Activated CD4-positive, alpha-beta T cell treated with anti-CD3 and anti-CD28 coated beads for 36 hours (primary cell): ENCODE measurements at regions not wholly inside any gene's neighbourhood (a gene's known extent, or its start where the extent isn't known, plus 50 kb on each side); places are given as distances from the start of the nearest gene placed in this dataset.

ENCODE experiments used
- ATAC-seq: fragments of 200-7000 bp; cut with Tn5 transposase; one replicate; pipeline ENCODE4 v1.10.0; 2021; ENCODE audit warnings: mild to moderate bottlenecking, moderate library complexity
- CTCF ChIA-PET: fragments of 350-600 bp; sonication (Branson Sonifier 250); formaldehyde crosslinking; loops from one replicate; lab custom pipeline; 2021; ENCODE audit warnings: antibody characterized with exemption; lab: Charles Lee
- POLR2A ChIA-PET: fragments of 350-600 bp; sonication (Branson Sonifier 250); formaldehyde crosslinking; loops from one replicate; lab custom pipeline; 2021; ENCODE audit warnings: antibody characterized with exemption, inconsistent platforms; lab: Charles Lee
- DNase-seq: peaks from one replicate; pipeline ENCODE4 v3.0.0-alpha.2; 2020
- H3K27ac Mint-ChIP-seq: one replicate; pipeline ENCODE4 v1.8.0; 2021; ENCODE audit warnings: mixed read lengths
- H3K27me3 Mint-ChIP-seq: one replicate; pipeline ENCODE4 v1.8.0; 2021; ENCODE audit warnings: mixed read lengths
- H3K36me3 Mint-ChIP-seq: one replicate; pipeline ENCODE4 v1.8.0; 2021; ENCODE audit warnings: low read depth, mixed read lengths
- H3K4me1 Mint-ChIP-seq: one replicate; pipeline ENCODE4 v1.8.0; 2021; ENCODE audit warnings: mixed read lengths
- H3K4me3 Mint-ChIP-seq: one replicate; pipeline ENCODE4 v1.8.0; 2021; ENCODE audit warnings: mild to moderate bottlenecking, moderate library complexity, mixed read lengths
- H3K9me3 Mint-ChIP-seq: one replicate; pipeline ENCODE4 v1.8.0; 2021; ENCODE audit warnings: low read depth, mixed read lengths
- intact Hi-C, 2 experiments: fragments of 100-400 bp; cut with DNase I in 1 of 2; cut with micrococcal nuclease in 1 of 2; formaldehyde crosslinking; loops; one replicate each; pipeline versions ENCODE4 v1.14.2 to v1.15.1; 2022 to 2024; cut with DNase I, micrococcal nuclease

GRCh38 chr9:89911721-89912604 is 307.2 kb downstream of the GADD45G start:
- no peaks in the 10 kb centered on the region for H3K27me3 Mint-ChIP-seq

GRCh38 chr9:89912605-89912953 is 307.8 kb downstream of the GADD45G start:
- intact Hi-C loops: no loop called here
- no peak overlapping the region for H3K4me3 Mint-ChIP-seq
- ChIA-PET CTCF (interaction anchor here (0.7 kb wide), 1 partner anchor 729 kb away, joined by 3 read pairs; no protein-coding TSS in a partner anchor), POLR2A (no interaction called here)
- no peak for DNase-seq
- no peak overlapping the region for H3K27ac Mint-ChIP-seq
- H3K36me3 Mint-ChIP-seq: no peaks in the 10 kb centered on the region
- H3K9me3 Mint-ChIP-seq: no peaks in the 10 kb centered on the region
- H3K4me1 Mint-ChIP-seq: no peaks in the 10 kb centered on the region
- no peaks in the 10 kb centered on the region for H3K27me3 Mint-ChIP-seq
- no peak for ATAC-seq

More at GRCh38 chr9:89911721-89912604, 307.2 kb downstream of the GADD45G start:
- H3K27ac Mint-ChIP-seq: no peak overlapping the region
- DNase-seq (no peak), ATAC-seq (no peak)
- ChIA-PET CTCF (interaction anchor here (0.5 kb wide), 1 partner anchor 188 kb away, joined by 3 read pairs; no protein-coding TSS in a partner anchor), POLR2A (no interaction called here)
- no peaks in the 10 kb centered on the region for H3K9me3 Mint-ChIP-seq
- intact Hi-C loops: no loop called here
- no peaks in the 10 kb centered on the region for H3K4me1 Mint-ChIP-seq
- no peaks in the 10 kb centered on the region for H3K36me3 Mint-ChIP-seq
- H3K4me3 Mint-ChIP-seq: no peak overlapping the region

- intact Hi-C loops: no loop called here
- Mint-ChIP-seq H3K36me3 (no peaks in the 10 kb centered on the region), H3K4me3 (no peak overlapping the region), H3K27ac (no peak overlapping the region), H3K27me3 (peaks cover 6% of the 10 kb centered on the region), H3K9me3 (no peaks in the 10 kb centered on the region), H3K4me1 (peaks cover 4% of the 10 kb centered on the region)
- DNase-seq (no peak), ATAC-seq (no peak)
- CTCF ChIA-PET: interaction anchor here (0.6 to 0.7 kb wide), 2 partner anchors 212 to 558 kb away, joined by 3 read pairs; no protein-coding TSS in a partner anchor
- POLR2A ChIA-PET: no interaction called here
Measured at GRCh38 chr9:89915187-89915586, 310.4 kb downstream of the GADD45G start.

GRCh38 chr9:89916001-89916597 is 311.3 kb downstream of the GADD45G start:
- intact Hi-C loops: no loop called here
- H3K27ac Mint-ChIP-seq: no peak overlapping the region
- ChIA-PET CTCF (interaction anchor here (0.6 to 1.8 kb wide), 5 partner anchors 11 to 322 kb away, joined by 3 to 6 read pairs (median 3); no protein-coding TSS in a partner anchor), POLR2A (no interaction called here)
- H3K4me1 Mint-ChIP-seq: peaks cover 4% of the 10 kb centered on the region
- no peak overlapping the region for H3K4me3 Mint-ChIP-seq
- no peaks in the 10 kb centered on the region for H3K9me3 Mint-ChIP-seq
- DNase-seq: no peak
- peaks cover 7% of the 10 kb centered on the region for H3K27me3 Mint-ChIP-seq
- no peak for ATAC-seq
- H3K36me3 Mint-ChIP-seq: no peaks in the 10 kb centered on the region

- Mint-ChIP-seq H3K9me3 (no peaks in the 10 kb centered on the region), H3K4me1 (peaks cover 4% of the 10 kb centered on the region), H3K36me3 (no peaks in the 10 kb centered on the region), H3K27ac (no peak overlapping the region), H3K4me3 (no peak overlapping the region), H3K27me3 (peaks cover 10% of the 10 kb centered on the region)
- DNase-seq (no peak), ATAC-seq (no peak)
- CTCF ChIA-PET: interaction anchor here (0.7 to 0.8 kb wide), 2 partner anchors 29 to 1609 kb away, joined by 3 to 4 read pairs; no protein-coding TSS in a partner anchor
- POLR2A ChIA-PET: no interaction called here
- intact Hi-C loops: no loop called here
Measured at GRCh38 chr9:89917861-89918260, 313.0 kb downstream of the GADD45G start.

GRCh38 chr9:89919171-89919681 is 314.4 kb downstream of the GADD45G start:
- intact Hi-C loops: loop anchor here (1.0 kb wide), 2 partner anchors 183 to 316 kb away; no protein-coding TSS in a partner anchor
- ATAC-seq (peak; percentile 81), DNase-seq (peak; percentile 62)
- CTCF ChIA-PET: interaction anchor here (3.0 kb wide), 1 partner anchor 14 kb away, joined by 8 read pairs; no protein-coding TSS in a partner anchor
- H3K4me1 Mint-ChIP-seq: peaks cover 14% of the 10 kb centered on the region
- POLR2A ChIA-PET: no interaction called here
- no peak overlapping the region for H3K4me3 Mint-ChIP-seq
- H3K27me3 Mint-ChIP-seq: peaks cover 10% of the 10 kb centered on the region
- H3K9me3 Mint-ChIP-seq: no peaks in the 10 kb centered on the region
- no peaks in the 10 kb centered on the region for H3K36me3 Mint-ChIP-seq
- peak overlapping the region; percentile 59 for H3K27ac Mint-ChIP-seq

- H3K4me1 Mint-ChIP-seq: peaks cover 21% of the 10 kb centered on the region
- peaks cover 10% of the 10 kb centered on the region for H3K27me3 Mint-ChIP-seq
- H3K36me3 Mint-ChIP-seq: no peaks in the 10 kb centered on the region
- no peak for ATAC-seq
- intact Hi-C loops: loop anchor here in 1 of 2 experiments (5.0 kb wide), 1 partner anchor 182 kb away; no protein-coding TSS in a partner anchor
- no peak for DNase-seq
- H3K4me3 Mint-ChIP-seq: no peak overlapping the region
- H3K9me3 Mint-ChIP-seq: no peaks in the 10 kb centered on the region
- POLR2A ChIA-PET: no interaction called here
- CTCF ChIA-PET: interaction anchor here (0.6 to 3.0 kb wide), 2 partner anchors 13 to 1798 kb away, joined by 3 to 8 read pairs; no protein-coding TSS in a partner anchor
- peak overlapping the region; percentile 44 for H3K27ac Mint-ChIP-seq
Measured at GRCh38 chr9:89920131-89920530, 315.3 kb downstream of the GADD45G start.

GRCh38 chr9:89920951-89921350 is 316.1 kb downstream of the GADD45G start:
- Mint-ChIP-seq H3K36me3 (no peaks in the 10 kb centered on the region), H3K27me3 (peaks cover 11% of the 10 kb centered on the region), H3K27ac (no peak overlapping the region), H3K4me3 (no peak overlapping the region), H3K9me3 (no peaks in the 10 kb centered on the region), H3K4me1 (peaks cover 22% of the 10 kb centered on the region)
- CTCF ChIA-PET: interaction anchor here (3.0 kb wide), 1 partner anchor 12 kb away, joined by 8 read pairs; no protein-coding TSS in a partner anchor
- DNase-seq: no peak
- POLR2A ChIA-PET: no interaction called here
- intact Hi-C loops: loop anchor here in 1 of 2 experiments (5.0 kb wide), 1 partner anchor 181 kb away; no protein-coding TSS in a partner anchor
- no peak for ATAC-seq

- Mint-ChIP-seq H3K9me3 (no peaks in the 10 kb centered on the region), H3K27ac (no peak overlapping the region), H3K27me3 (peaks cover 15% of the 10 kb centered on the region), H3K4me3 (no peak overlapping the region), H3K4me1 (peaks cover 22% of the 10 kb centered on the region), H3K36me3 (no peaks in the 10 kb centered on the region)
- intact Hi-C loops: loop anchor here in 1 of 2 experiments (5.0 kb wide), 1 partner anchor 180 kb away; no protein-coding TSS in a partner anchor
- ChIA-PET CTCF (no interaction called here), POLR2A (no interaction called here)
- ATAC-seq (no peak), DNase-seq (no peak)
Measured at GRCh38 chr9:89922099-89922498, 317.3 kb downstream of the GADD45G start.

- Mint-ChIP-seq H3K4me1 (peaks cover 22% of the 10 kb centered on the region), H3K9me3 (no peaks in the 10 kb centered on the region), H3K27ac (no peak overlapping the region), H3K36me3 (no peaks in the 10 kb centered on the region), H3K4me3 (no peak overlapping the region), H3K27me3 (peaks cover 19% of the 10 kb centered on the region)
- ChIA-PET POLR2A (interaction anchor here (0.7 to 1.2 kb wide), 2 partner anchors 37 to 318 kb away, joined by 3 to 5 read pairs; partner anchors contain the start of gene GADD45G), CTCF (interaction anchor here (0.6 to 2.2 kb wide), 8 partner anchors 61 to 331 kb away, joined by 3 to 9 read pairs (median 4); no protein-coding TSS in a partner anchor)
- intact Hi-C loops: loop anchor here in 1 of 2 experiments (5.0 kb wide), 1 partner anchor 179 kb away; no protein-coding TSS in a partner anchor
- DNase-seq (no peak), ATAC-seq (no peak)
Measured at GRCh38 chr9:89923174-89923573, 318.4 kb downstream of the GADD45G start.
